ENCODE measurements at regions not wholly inside any gene's neighbourhood (a gene's known extent, or its start where the extent isn't known, plus 50 kb on each side); places are given as distances from the start of the nearest gene placed in this dataset.

DNA sequence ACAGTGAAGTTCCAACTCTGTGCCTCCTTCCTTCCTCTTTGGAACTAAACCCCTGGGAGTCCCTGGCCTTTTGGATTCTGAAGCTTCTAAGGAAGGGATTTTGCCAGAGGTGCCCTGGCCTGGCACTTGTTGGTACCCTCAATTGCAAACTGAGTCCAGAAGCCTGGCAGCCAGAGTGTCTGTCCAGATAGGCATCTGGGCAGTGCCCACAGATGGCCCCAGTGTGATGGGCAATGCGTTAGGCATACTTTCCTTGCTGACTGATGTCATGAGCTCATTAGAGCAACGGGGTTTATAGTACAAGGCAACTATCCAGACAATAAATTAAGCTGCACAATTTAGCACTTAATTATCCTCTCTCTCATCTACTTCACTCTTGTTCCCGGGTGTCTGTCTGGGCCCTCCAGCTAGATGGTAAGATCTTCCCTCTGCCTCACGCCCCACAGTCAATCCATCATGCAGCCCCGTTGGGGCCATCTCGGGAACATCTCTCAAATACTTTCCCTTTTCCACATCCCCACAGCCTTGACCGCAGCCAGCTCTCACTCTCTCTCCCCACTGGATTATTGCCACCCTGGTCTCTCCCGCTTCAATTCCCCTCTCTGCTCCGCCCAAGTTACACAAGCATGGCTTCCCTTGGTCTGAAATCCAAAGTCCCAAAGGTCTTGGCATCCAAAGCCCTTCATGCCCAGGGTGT lies 157.5 kb upstream of the SMIM23 start:
- Histone ChIP-seq H3K9ac (ENCODE audit: low read length) (no peak overlapping the region), H3K27me3 (ENCODE audit: low read depth, low read length) (peaks cover 5% of the 10 kb centered on the region; the same call in 1 of the 2 replicates), H3K79me2 (ENCODE audit: low read length) (no peaks in the 10 kb centered on the region), H4K20me1 (ENCODE audit: insufficient read depth, low read length) (no peaks in the 10 kb centered on the region), H2AFZ (ENCODE audit: low read depth, low read length) (no peak overlapping the region), H3K9me3 (ENCODE audit: insufficient read depth, low read length) (no peaks in the 10 kb centered on the region), H3K4me1 (ENCODE audit: low read length) (no peaks in the 10 kb centered on the region; the same call in 1 of the 2 replicates), H3K4me2 (ENCODE audit: low read length) (no peak overlapping the region), H3K27ac (ENCODE audit: low read length) (no peak overlapping the region), H3K36me3 (replicated peaks; ENCODE audit: low read depth, low read length) (no peaks in the 10 kb centered on the region), H3K4me3 (ENCODE audit: low read length) (no peak overlapping the region)
- TF ChIP-seq CTCF (IDR thresholded peaks at IDR 0.05; ENCODE audit: low read depth, low read length) = no peak

GRCh38 chr5:171628633-171628974 lies 157.0 kb upstream of the SMIM23 start:
- Histone ChIP-seq H3K9ac (ENCODE audit: low read length) (no peak overlapping the region), H3K79me2 (ENCODE audit: low read length) (no peaks in the 10 kb centered on the region), H2AFZ (ENCODE audit: low read depth, low read length) (no peak overlapping the region), H3K4me1 (ENCODE audit: low read length) (peaks cover 5% of the 10 kb centered on the region), H3K36me3 (replicated peaks; ENCODE audit: low read depth, low read length) (no peaks in the 10 kb centered on the region), H3K27ac (ENCODE audit: low read length) (no peak overlapping the region), H3K9me3 (ENCODE audit: insufficient read depth, low read length) (no peaks in the 10 kb centered on the region), H3K4me3 (ENCODE audit: low read length) (no peak overlapping the region), H3K4me2 (ENCODE audit: low read length) (no peak overlapping the region), H4K20me1 (ENCODE audit: insufficient read depth, low read length) (no peaks in the 10 kb centered on the region), H3K27me3 (ENCODE audit: low read depth, low read length) (peaks cover 5% of the 10 kb centered on the region; the same call in 1 of the 2 replicates)
- no peak for TF ChIP-seq CTCF (IDR thresholded peaks at IDR 0.05; ENCODE audit: low read depth, low read length)

GRCh38 chr5:171629221-171629620 lies 156.4 kb upstream of the SMIM23 start:
- no peak overlapping the region for H3K4me3 ChIP-seq (ENCODE audit: low read length)
- no peak overlapping the region for H3K4me2 ChIP-seq (ENCODE audit: low read length)
- H3K27ac ChIP-seq (ENCODE audit: low read length) = no peak overlapping the region
- no peaks in the 10 kb centered on the region for H4K20me1 ChIP-seq (ENCODE audit: insufficient read depth, low read length)
- H3K4me1 ChIP-seq (ENCODE audit: low read length) = peaks cover 11% of the 10 kb centered on the region
- H3K9me3 ChIP-seq (ENCODE audit: insufficient read depth, low read length) = no peaks in the 10 kb centered on the region
- no peaks in the 10 kb centered on the region for H3K36me3 ChIP-seq (replicated peaks; ENCODE audit: low read depth, low read length)
- no peak overlapping the region for H2AFZ ChIP-seq (ENCODE audit: low read depth, low read length)
- no peak for TF ChIP-seq EZH2phosphoT487 (IDR thresholded peaks at IDR 0.05; ENCODE audit: low read depth)
- no peak for TF ChIP-seq CTCF (IDR thresholded peaks at IDR 0.05; ENCODE audit: low read depth, low read length)
- no peak overlapping the region for H3K9ac ChIP-seq (ENCODE audit: low read length)
- peaks cover 5% of the 10 kb centered on the region; the same call in 1 of the 2 replicates for H3K27me3 ChIP-seq (ENCODE audit: low read depth, low read length)
- no peaks in the 10 kb centered on the region for H3K79me2 ChIP-seq (ENCODE audit: low read length)

- H3K79me2 ChIP-seq (ENCODE audit: low read length) = no peaks in the 10 kb centered on the region
- H3K4me3 ChIP-seq (ENCODE audit: low read length) = no peak overlapping the region
- H3K9me3 ChIP-seq (ENCODE audit: insufficient read depth, low read length) = no peaks in the 10 kb centered on the region
- no peak overlapping the region for H3K4me2 ChIP-seq (ENCODE audit: low read length)
- H2AFZ ChIP-seq (ENCODE audit: low read depth, low read length) = no peak overlapping the region
- TF ChIP-seq CTCF (IDR thresholded peaks at IDR 0.05; ENCODE audit: low read depth, low read length) (no peak; the same call in 1 of the 2 replicates), EZH2phosphoT487 (IDR thresholded peaks at IDR 0.05; ENCODE audit: low read depth) (no peak)
- peaks cover 5% of the 10 kb centered on the region; the same call in 1 of the 2 replicates for H3K27me3 ChIP-seq (ENCODE audit: low read depth, low read length)
- H3K27ac ChIP-seq (ENCODE audit: low read length) = no peak overlapping the region
- no peaks in the 10 kb centered on the region for H3K36me3 ChIP-seq (replicated peaks; ENCODE audit: low read depth, low read length)
- H4K20me1 ChIP-seq (ENCODE audit: insufficient read depth, low read length) = no peaks in the 10 kb centered on the region
- H3K9ac ChIP-seq (ENCODE audit: low read length) = no peak overlapping the region
- peaks cover 17% of the 10 kb centered on the region for H3K4me1 ChIP-seq (ENCODE audit: low read length)
These were observed 155.8 kb upstream of the SMIM23 start for GRCh38 chr5:171629628-171630349.
